NOMO-1 (cell line): ENCODE measurements at regions not wholly inside any gene's neighbourhood (a gene's known extent, or its start where the extent isn't known, plus 50 kb on each side); places are given as distances from the start of the nearest gene placed in this dataset.

Experiments
- DNase-seq, 2 experiments: peaks; one replicate each; lab custom pipeline; 2025; ENCODE audit not compliant: unreplicated experiment in 2 of 2; lab: John Stamatoyannopoulos, UW

- DNase-seq = no peak
Measured at GRCh38 chr3:40642812-40643211, 118.1 kb downstream of the ZNF621 start.

DNA sequence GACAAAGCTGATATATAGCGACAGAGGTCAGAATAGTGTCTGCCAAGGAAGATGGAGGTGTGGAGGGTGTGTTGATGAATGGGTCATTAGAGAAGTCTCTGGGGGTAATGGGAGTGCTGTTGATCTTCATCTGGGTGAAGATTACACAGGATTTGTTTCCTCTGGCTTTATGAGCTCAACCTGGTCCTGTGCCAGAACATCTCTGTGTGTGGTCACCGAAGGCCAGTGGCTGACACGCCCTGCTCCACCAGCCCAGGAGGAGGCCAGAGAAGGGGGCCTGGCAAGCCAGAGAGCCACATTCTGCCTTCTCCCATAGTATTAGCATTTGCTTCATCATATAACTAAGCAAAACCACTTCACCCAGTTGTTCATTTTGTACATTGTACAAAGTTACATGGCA lies 121.1 kb downstream of the ZNF621 start:
- no peak for DNase-seq

DNA sequence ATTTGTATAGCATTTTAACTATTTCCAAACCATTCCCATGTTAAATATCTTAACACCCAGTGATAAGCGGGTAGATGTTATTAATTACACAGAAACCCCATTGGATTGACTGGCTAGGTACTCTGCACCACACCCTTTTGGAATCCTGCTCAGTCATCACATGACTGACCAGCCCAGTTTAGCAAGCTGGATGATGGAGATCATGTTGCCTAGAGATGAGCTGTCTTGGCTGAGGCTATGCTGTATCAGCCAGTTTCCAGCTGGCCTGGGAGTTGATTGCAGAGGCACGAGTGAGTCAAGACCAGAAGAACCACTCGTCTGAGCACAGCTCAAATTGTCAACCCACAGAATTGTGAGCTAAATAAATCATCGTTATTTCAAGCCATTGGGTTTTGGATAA lies 124.6 kb downstream of the ZNF621 start:
- DNase-seq = no peak

DNA sequence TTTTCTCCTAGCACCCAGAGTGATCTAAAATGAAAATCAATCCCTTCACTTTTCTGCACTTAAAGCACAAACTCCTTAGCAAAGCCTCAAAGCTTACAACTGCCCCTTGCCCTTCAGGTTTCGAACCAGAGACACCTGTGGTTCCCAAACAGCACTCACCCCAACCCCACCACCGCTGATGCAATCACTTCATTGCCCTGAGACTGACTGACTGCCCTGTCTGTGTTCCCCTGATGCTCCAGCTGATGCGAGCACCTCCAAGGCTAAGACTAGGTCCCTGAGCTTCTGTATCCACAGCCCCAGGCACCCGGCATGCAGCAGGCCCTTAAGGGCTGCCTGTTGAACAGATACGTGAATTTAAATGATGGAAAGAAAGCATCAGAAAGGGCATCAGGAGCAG lies 127.3 kb downstream of the ZNF621 start:
- DNase-seq = no peak

- DNase-seq = no peak
Measured at GRCh38 chr3:40653001-40653400, 128.2 kb downstream of the ZNF621 start.

- DNase-seq = no peak
Measured at GRCh38 chr3:40653878-40654277, 129.1 kb downstream of the ZNF621 start.

- DNase-seq = no peak
Measured at GRCh38 chr3:40655551-40655950, 130.8 kb downstream of the ZNF621 start.

DNA sequence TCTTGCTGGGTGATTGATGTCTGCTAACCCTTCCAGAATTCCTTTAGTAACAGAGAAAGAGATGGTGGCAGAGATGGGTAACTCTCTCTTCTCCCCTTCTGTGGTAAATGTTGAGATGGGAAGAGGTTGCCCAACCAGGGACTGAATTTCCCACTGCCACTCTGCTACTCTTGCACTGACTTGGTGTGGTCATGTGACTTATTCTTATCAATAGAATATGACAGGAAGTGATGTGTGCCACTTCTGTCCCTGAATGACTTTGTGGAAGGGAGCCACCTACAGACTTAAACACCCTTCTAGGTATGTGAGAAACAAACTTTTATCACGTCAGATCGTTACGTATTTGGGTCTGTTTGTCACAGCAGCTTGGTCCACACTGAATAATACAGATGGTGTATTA lies 132.9 kb downstream of the ZNF621 start:
- DNase-seq = no peak

- no peak for DNase-seq
Measured at GRCh38 chr3:40658305-40658704, 133.5 kb downstream of the ZNF621 start.

DNA sequence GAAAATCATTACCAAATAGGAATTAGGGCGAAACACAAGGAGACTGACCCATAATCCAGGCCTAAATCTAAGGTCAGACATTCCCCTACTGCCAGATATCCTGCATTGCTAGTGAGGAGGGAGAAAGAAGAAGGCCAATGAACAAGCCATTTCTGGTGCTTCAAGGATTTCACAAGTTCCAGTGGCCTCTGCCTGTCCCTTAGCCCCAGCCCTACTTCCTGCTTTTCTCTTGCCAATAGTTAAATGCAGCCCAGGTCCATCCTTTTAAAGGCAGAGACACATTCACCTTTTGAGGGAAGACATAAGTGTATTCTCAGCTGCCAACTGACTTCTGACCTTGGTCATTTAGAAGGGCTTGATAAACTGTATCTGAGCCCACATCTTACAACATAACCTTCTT lies 135.8 kb downstream of the ZNF621 start:
- DNase-seq = peak; percentile 40 to 74

- DNase-seq = peak in 1 of 2 experiments; percentile 20
Measured at GRCh38 chr3:40661284-40661683, 136.5 kb downstream of the ZNF621 start.

- DNase-seq = no peak
Measured at GRCh38 chr3:40663280-40663679, 138.5 kb downstream of the ZNF621 start.

DNA sequence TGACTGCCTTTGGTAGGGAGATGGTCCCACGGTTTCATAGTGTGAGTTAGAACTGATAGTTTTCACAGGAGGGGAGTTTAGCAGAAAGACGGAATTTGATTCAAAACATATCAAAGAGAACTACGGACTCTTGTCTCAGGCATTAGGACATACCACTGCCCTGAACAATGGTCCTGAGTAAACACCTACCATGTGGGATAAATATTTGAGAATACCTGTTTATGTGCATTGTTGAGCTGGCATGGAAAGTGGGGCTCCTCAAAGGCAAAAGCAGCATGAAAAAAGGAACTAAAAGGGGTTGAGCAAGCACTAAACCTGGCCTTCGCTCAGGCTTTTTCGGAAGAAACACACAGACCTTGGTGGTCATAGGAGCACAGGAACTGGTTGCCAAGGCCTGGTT lies 144.4 kb downstream of the ZNF621 start:
- DNase-seq = peak in 1 of 2 experiments; percentile 13

- no peak for DNase-seq
Measured at GRCh38 chr3:40672861-40673260, 148.1 kb downstream of the ZNF621 start.

DNA sequence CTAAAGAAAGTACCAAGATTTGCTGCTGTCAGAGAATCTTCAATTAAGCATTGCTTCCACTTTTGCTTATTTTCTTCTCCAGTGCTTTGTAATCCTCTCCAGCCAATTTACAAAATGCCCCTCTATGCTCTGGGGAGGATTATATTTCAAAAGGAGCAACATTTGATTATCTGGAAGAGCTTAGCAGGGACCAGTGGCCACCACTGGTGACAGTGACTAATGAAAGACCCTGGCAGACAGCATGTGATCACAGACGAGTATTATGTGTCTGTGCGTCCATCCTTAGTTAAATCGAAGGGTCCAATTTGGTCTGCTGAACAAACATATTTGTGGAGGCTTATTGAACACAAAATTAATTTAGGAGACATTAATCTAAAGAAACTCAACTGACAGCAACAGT lies 152.6 kb downstream of the ZNF621 start:
- DNase-seq = no peak

GRCh38 chr3:40677749-40678148 lies 153.0 kb downstream of the ZNF621 start:
- DNase-seq = no peak

DNA sequence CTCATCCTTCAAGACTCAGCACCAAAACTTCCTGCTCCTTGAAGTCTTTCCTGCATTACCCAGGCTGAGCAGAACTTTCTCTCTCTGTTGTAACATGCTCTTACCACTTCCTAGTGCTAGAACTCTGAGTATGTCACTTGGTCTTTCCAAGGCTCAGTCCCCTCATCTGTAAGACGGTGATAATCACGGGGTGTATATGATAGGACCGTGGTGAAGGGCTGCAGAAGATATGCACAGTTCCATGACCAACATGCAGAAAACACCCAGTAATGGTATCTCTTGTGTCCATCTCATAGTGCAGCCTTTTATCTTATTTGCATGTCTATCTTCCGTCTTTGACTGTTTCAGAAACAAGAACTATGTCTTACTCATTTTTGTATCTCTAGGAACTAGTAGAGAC lies 154.5 kb downstream of the ZNF621 start:
- no peak for DNase-seq

- peak in 1 of 2 experiments; percentile 3 for DNase-seq
Measured at GRCh38 chr3:40680685-40681657, 156.2 kb downstream of the ZNF621 start.

DNA sequence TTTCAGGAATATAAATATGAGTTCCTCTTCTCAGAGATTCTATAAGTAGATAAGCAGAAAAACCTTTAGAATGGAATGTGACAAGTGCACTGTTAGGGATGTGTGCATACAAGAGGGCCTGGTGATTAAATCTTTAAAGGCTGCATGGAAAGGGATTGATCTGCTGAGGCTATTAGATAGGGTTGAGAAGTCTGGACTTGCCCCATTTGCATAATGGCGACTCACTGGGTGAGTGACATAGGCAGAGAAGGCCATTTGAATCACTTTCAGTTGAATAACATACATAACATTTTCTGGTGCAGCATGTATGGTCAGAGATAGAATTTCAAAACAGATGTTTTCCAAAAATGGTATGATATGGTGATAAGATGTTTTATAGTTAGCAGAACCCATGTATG lies 156.9 kb downstream of the ZNF621 start:
- no peak for DNase-seq

DNA sequence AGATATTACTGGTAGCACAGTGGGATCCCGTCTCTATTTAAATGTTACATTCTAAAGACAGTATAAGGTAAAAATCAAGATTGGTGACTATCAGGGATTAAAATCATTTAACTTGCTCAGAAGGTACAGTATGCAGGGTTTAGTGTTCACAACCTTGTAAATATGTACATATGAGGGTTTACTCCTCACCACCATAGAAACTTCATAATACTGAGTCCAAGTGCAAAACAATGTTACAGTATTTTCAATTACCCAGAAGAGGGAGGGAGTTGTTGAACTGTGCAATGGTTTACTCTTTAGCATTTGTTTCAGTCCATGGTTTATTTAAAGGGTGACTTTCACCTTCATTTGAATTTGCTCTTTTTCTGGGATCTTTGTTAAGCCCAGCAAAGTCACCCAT lies 165.1 kb downstream of the ZNF621 start:
- no peak for DNase-seq

- peak; percentile 1 to 2 for DNase-seq
Measured at GRCh38 chr3:40690749-40691451, 166.1 kb downstream of the ZNF621 start.

DNA sequence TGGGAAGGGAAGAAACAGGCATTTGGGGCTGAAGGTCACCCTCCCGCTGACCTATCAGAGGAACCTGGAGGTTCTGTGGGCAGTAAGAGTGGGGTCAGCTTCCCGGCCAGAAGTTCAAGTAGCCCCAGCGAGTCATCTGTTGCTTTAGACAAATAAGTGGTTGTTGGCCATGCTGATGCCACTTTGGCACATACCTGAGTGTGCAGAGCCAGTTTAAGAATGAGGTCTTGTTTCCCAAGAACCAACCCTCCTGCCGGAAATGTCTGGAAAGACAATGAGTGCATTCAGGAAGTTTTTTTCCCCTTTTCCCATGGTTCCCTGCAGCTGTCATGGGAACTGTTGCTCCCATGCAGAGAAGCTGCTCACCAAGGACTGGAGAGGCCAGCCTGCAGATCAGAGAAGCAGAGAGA lies 166.7 kb downstream of the ZNF621 start:
- no peak for DNase-seq
